H1 (cell line): ENCODE measurements at regions not wholly inside any gene's neighbourhood (a gene's known extent, or its start where the extent isn't known, plus 50 kb on each side); places are given as distances from the start of the nearest gene placed in this dataset.

Source experiments
- CBX8 ChIP-seq: fragments of 300-800, 300-1000 bp; sonication (generic); IDR thresholded peaks from 2 replicates; pipeline ENCODE4 v1.7.1; 2016; ENCODE audit warnings: low read depth, low read length, borderline replicate concordance
- RXRA ChIP-seq: IDR thresholded peaks from 2 replicates; pipeline ENCODE4 v1.6.1; 2011; ENCODE audit warnings: low read depth, mild to moderate bottlenecking, low read length, moderate library complexity; ENCODE audit not compliant: insufficient read depth
- SRF ChIP-seq: IDR thresholded peaks from 2 replicates; pipeline ENCODE4 v1.6.1; 2011; ENCODE audit warnings: mild to moderate bottlenecking, low read depth, low read length, moderate library complexity
- TF ChIP-seq, protein P1 (sequence below), 3 experiments: IDR thresholded peaks; 1 replicate in 2 of 3; 2 replicates in 1 of 3; pipeline versions ENCODE4 v1.5.1 to v1.6.1; 2011; ENCODE audit warnings: low read length in 3 of 3, mild to moderate bottlenecking in 3 of 3, inconsistent platforms in 2 of 3, low read depth in 1 of 3, moderate library complexity in 1 of 3; ENCODE audit not compliant: insufficient read depth in 1 of 3; ENCODE audit errors: control extremely low read depth in 1 of 3

GRCh38 chr4:41873380-41874295 is 61.6 kb upstream of the TMEM33 start (continued):
- TF ChIP-seq RXRA (no peak), SRF (no peak), CBX8 (no peak)
- TF ChIP-seq, protein P1, sequence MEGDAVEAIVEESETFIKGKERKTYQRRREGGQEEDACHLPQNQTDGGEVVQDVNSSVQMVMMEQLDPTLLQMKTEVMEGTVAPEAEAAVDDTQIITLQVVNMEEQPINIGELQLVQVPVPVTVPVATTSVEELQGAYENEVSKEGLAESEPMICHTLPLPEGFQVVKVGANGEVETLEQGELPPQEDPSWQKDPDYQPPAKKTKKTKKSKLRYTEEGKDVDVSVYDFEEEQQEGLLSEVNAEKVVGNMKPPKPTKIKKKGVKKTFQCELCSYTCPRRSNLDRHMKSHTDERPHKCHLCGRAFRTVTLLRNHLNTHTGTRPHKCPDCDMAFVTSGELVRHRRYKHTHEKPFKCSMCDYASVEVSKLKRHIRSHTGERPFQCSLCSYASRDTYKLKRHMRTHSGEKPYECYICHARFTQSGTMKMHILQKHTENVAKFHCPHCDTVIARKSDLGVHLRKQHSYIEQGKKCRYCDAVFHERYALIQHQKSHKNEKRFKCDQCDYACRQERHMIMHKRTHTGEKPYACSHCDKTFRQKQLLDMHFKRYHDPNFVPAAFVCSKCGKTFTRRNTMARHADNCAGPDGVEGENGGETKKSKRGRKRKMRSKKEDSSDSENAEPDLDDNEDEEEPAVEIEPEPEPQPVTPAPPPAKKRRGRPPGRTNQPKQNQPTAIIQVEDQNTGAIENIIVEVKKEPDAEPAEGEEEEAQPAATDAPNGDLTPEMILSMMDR (IDR thresholded peaks at IDR 0.05; ENCODE audit: control extremely low read depth in 1 of 3, insufficient read depth in 1 of 3, low read depth in 1 of 3, low read length in 3 of 3), result no peak
